ENCODE measurements at regions not wholly inside any gene's neighbourhood (a gene's known extent, or its start where the extent isn't known, plus 50 kb on each side); places are given as distances from the start of the nearest gene placed in this dataset.

GRCh38 chr15:69939513-69940440 is 157.9 kb downstream of the TLE3 start:
- no peak for TF ChIP-seq CTCF (conservative IDR thresholded peaks at IDR 0.05 in 1 of 2, IDR thresholded peaks at IDR 0.05 in 1 of 2; ENCODE audit: low read depth in 1 of 2, low read length in 2 of 2)
- no peak for TF ChIP-seq EZH2 (IDR thresholded peaks at IDR 0.05; ENCODE audit: low read length, missing control alignments)
